Tongue (tissue), 1 donor: ENCODE measurements at regions not wholly inside any gene's neighbourhood (a gene's known extent, or its start where the extent isn't known, plus 50 kb on each side); places are given as distances from the start of the nearest gene placed in this dataset.
"Not testable (repeated sequence)": the region's sequence is repeated elsewhere in the genome, so short reads cannot be mapped to it uniquely, and the experiment has no call there.

Source experiments
- DNase-seq: peaks from one replicate; pipeline ENCODE4 v3.0.0-alpha.2; 2015

- no peak for DNase-seq
These were observed 54.4 kb upstream of the MSH6 start for GRCh38 chr2:47728551-47728950.

GRCh38 chr2:47727956-47728355 lies 55.0 kb upstream of the MSH6 start:
- no peak for DNase-seq

GRCh38 chr2:47726978-47727377 lies 56.0 kb upstream of the MSH6 start:
- not testable (repeated sequence) for DNase-seq

- no peak for DNase-seq
These were observed 57.1 kb upstream of the MSH6 start for GRCh38 chr2:47725808-47726207.

- no peak for DNase-seq
These were observed 58.5 kb upstream of the MSH6 start for GRCh38 chr2:47724221-47724981.

GRCh38 chr2:47721296-47721695 lies 61.6 kb upstream of the MSH6 start:
- no peak for DNase-seq

- DNase-seq, result no peak
These were observed 62.4 kb upstream of the MSH6 start for GRCh38 chr2:47720559-47720958.

GRCh38 chr2:47720036-47720435 lies 62.9 kb upstream of the MSH6 start:
- DNase-seq, result no peak

- DNase-seq, result no peak
These were observed 63.8 kb upstream of the MSH6 start for GRCh38 chr2:47719099-47719498.

- not testable (repeated sequence) for DNase-seq
These were observed 66.6 kb upstream of the MSH6 start for GRCh38 chr2:47716307-47716706.

GRCh38 chr2:47715552-47715951 lies 67.4 kb upstream of the MSH6 start:
- no peak for DNase-seq

- DNase-seq, result no peak
These were observed 74.0 kb upstream of the MSH6 start for GRCh38 chr2:47708801-47709499.

- DNase-seq, result peak; percentile 8
These were observed 78.7 kb upstream of the MSH6 start for GRCh38 chr2:47704287-47704686.

- no peak for DNase-seq
These were observed 83.3 kb upstream of the MSH6 start for GRCh38 chr2:47699533-47700215.

- DNase-seq, result peak; percentile 4
These were observed 84.4 kb upstream of the MSH6 start for GRCh38 chr2:47698436-47698972.

GRCh38 chr2:47697681-47698435 lies 85.1 kb upstream of the MSH6 start:
- DNase-seq, result not testable (repeated sequence)

GRCh38 chr2:47697000-47697601 lies 85.8 kb upstream of the MSH6 start:
- DNase-seq, result no peak

- no peak for DNase-seq
These were observed 86.5 kb upstream of the MSH6 start for GRCh38 chr2:47696478-47696831.

GRCh38 chr2:47695800-47696477 lies 87.0 kb upstream of the MSH6 start:
- DNase-seq, result peak; percentile 13

GRCh38 chr2:47694451-47694850 lies 88.5 kb upstream of the MSH6 start:
- DNase-seq, result not testable (repeated sequence)

- not testable (repeated sequence) for DNase-seq
These were observed 92.1 kb upstream of the MSH6 start for GRCh38 chr2:47690706-47691325.
